Activated naive CD4-positive, alpha-beta T cell treated with anti-CD3 and anti-CD28 coated beads, Interleukin-2, amount 50 U/mL, for 24 hours (primary cell): ENCODE measurements at regions not wholly inside any gene's neighbourhood (a gene's known extent, or its start where the extent isn't known, plus 50 kb on each side); places are given as distances from the start of the nearest gene placed in this dataset.
"Not testable (repeated sequence)": the region's sequence is repeated elsewhere in the genome, so short reads cannot be mapped to it uniquely, and the experiment has no call there.

Source experiments
- H3K27ac Mint-ChIP-seq: one replicate; pipeline ENCODE4 v1.8.0; 2021; ENCODE audit warnings: mild to moderate bottlenecking, mixed read lengths
- H3K27me3 Mint-ChIP-seq: one replicate; pipeline ENCODE4 v1.8.0; 2021; ENCODE audit warnings: mixed read lengths
- H3K36me3 Mint-ChIP-seq: one replicate; pipeline ENCODE4 v1.8.0; 2021; ENCODE audit warnings: mixed read lengths
- H3K4me1 Mint-ChIP-seq: one replicate; pipeline ENCODE4 v1.8.0; 2021; ENCODE audit warnings: mixed read lengths
- H3K4me3 Mint-ChIP-seq: one replicate; pipeline ENCODE4 v1.8.0; 2021; ENCODE audit warnings: mild to moderate bottlenecking, mixed read lengths
- H3K9me3 Mint-ChIP-seq: one replicate; pipeline ENCODE4 v1.8.0; 2021; ENCODE audit warnings: mixed read lengths

DNA sequence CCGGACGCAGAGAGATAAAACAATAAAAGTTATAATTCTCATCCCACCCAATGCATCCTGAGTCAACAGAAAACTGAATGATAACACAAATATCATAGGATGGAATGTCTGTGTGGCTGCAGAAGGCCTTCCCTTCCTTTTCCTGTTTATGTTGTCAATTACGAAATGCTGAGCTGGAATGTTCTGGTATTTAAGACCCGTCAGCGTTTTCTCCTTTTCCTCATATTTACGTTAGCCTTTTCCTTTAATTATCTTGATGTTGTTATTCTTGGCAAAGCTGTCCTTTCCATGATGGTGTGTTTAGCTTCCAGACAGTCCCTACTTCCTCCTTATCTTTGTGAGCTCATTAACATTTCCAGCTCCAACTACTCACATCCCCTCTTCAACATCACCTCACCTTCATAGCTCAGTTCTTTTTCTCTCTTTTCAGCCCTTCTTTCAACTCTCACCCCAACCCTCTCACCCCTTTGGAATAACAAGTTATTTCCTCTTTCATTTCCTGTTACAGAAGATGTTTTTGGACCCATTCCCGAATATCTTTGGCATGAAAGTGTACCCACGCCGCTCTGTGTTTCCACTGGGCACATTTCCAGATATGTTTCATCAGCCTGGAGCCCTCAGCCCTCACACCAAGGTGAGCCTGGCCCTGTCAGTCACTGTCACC is 221.6 kb downstream of the NR2F1-AS1 start:
- Mint-ChIP-seq H3K36me3 (no peaks in the 10 kb centered on the region), H3K4me1 (no peaks in the 10 kb centered on the region), H3K27ac (no peak overlapping the region), H3K4me3 (no peak overlapping the region), H3K27me3 (no peaks in the 10 kb centered on the region), H3K9me3 (no peaks in the 10 kb centered on the region)

DNA sequence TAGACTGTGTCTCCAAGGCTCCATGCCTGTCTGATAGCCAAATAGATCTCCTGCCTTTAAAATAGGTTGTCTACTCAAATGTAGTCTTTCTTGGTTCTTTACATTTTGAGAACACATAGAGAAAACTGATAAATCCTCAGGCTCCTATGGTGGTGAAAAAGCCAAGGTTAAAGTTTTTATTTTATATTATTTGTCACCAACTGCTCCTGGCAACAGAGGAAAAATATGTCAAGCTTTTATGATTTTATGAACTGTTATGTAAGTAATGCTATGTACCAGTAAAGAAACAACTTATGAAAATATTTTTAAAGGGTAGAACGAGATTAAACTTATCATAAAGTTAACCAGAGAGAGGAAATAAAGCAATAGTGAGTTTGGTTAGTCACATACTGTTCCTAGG is 222.8 kb downstream of the NR2F1-AS1 start:
- Mint-ChIP-seq H3K4me1 (no peaks in the 10 kb centered on the region), H3K9me3 (no peaks in the 10 kb centered on the region), H3K27ac (no peak overlapping the region), H3K27me3 (no peaks in the 10 kb centered on the region), H3K36me3 (no peaks in the 10 kb centered on the region), H3K4me3 (no peak overlapping the region)

GRCh38 chr5:93357686-93358085 is 223.3 kb downstream of the NR2F1-AS1 start:
- H3K27ac Mint-ChIP-seq, result no peak overlapping the region
- no peaks in the 10 kb centered on the region for H3K9me3 Mint-ChIP-seq
- no peak overlapping the region for H3K4me3 Mint-ChIP-seq
- no peaks in the 10 kb centered on the region for H3K27me3 Mint-ChIP-seq
- H3K4me1 Mint-ChIP-seq, result no peaks in the 10 kb centered on the region
- no peaks in the 10 kb centered on the region for H3K36me3 Mint-ChIP-seq

DNA sequence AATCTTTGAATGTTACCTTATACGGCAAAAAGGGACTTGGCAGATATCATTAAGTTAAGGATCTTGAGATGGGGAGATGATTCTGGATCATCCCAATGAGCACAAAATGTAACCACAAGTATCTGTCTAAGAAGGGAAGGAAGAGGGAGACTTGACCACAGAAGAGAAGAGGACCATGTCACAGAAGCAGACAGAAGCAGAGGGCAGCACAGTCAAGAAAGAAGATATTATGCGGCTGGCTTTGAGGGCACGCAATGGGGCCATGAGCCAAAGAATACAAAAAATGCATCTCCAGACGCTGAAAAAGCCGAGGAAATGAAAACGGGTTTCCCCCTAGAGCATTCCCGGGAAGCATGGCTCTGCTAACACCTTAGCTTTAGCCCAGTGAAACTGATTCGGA is 225.3 kb downstream of the NR2F1-AS1 start:
- H3K9me3 Mint-ChIP-seq, result no peaks in the 10 kb centered on the region
- no peak overlapping the region for H3K4me3 Mint-ChIP-seq
- H3K36me3 Mint-ChIP-seq, result no peaks in the 10 kb centered on the region
- H3K27me3 Mint-ChIP-seq, result no peaks in the 10 kb centered on the region
- no peaks in the 10 kb centered on the region for H3K4me1 Mint-ChIP-seq
- no peak overlapping the region for H3K27ac Mint-ChIP-seq

- Mint-ChIP-seq H3K4me3 (no peak overlapping the region), H3K27ac (no peak overlapping the region)
Measured at GRCh38 chr5:93352186-93352585, 228.8 kb downstream of the NR2F1-AS1 start.

GRCh38 chr5:93349613-93350012 is 231.4 kb downstream of the NR2F1-AS1 start:
- Mint-ChIP-seq H3K27me3 (no peaks in the 10 kb centered on the region), H3K4me3 (no peak overlapping the region), H3K36me3 (no peaks in the 10 kb centered on the region), H3K27ac (no peak overlapping the region), H3K9me3 (no peaks in the 10 kb centered on the region), H3K4me1 (no peaks in the 10 kb centered on the region)

More at GRCh38 chr5:93352186-93352585, 228.8 kb downstream of the NR2F1-AS1 start:
- Mint-ChIP-seq H3K36me3 (no peaks in the 10 kb centered on the region), H3K9me3 (no peaks in the 10 kb centered on the region), H3K4me1 (no peaks in the 10 kb centered on the region), H3K27me3 (no peaks in the 10 kb centered on the region)

DNA sequence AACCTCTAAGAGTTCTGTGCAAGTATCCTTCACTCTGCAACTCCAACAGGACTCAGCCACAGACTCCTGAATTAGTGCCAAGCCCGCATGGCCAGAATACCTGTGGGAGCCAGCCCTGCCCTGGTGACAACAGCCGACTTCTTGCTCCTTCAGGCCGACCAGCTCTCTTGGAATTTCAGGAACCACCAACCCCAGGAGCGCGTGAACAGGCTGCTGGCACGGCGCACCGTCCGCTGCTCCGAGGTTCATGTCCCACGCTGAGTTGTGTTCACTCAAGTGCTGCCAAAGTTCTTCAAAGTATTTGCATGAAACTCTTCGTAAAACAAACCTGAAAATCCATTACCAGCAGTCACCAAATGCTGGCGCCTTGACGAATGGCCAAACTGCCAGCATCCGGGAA is 232.8 kb downstream of the NR2F1-AS1 start:
- Mint-ChIP-seq H3K27ac (no peak overlapping the region), H3K9me3 (no peaks in the 10 kb centered on the region), H3K4me1 (no peaks in the 10 kb centered on the region), H3K36me3 (no peaks in the 10 kb centered on the region), H3K27me3 (no peaks in the 10 kb centered on the region), H3K4me3 (no peak overlapping the region)

GRCh38 chr5:93346850-93347249 is 234.2 kb downstream of the NR2F1-AS1 start:
- not testable (repeated sequence) for H3K9me3 Mint-ChIP-seq, H3K27me3 Mint-ChIP-seq, H3K4me3 Mint-ChIP-seq, H3K4me1 Mint-ChIP-seq, H3K36me3 Mint-ChIP-seq
- H3K27ac Mint-ChIP-seq, result peak overlapping the region; percentile 21

GRCh38 chr5:93346301-93346700 is 234.7 kb downstream of the NR2F1-AS1 start:
- H3K27me3 Mint-ChIP-seq, result no peaks in the 10 kb centered on the region
- H3K4me3 Mint-ChIP-seq, result no peak overlapping the region
- H3K9me3 Mint-ChIP-seq, result no peaks in the 10 kb centered on the region
- no peak overlapping the region for H3K27ac Mint-ChIP-seq
- no peaks in the 10 kb centered on the region for H3K4me1 Mint-ChIP-seq
- no peaks in the 10 kb centered on the region for H3K36me3 Mint-ChIP-seq

GRCh38 chr5:93343570-93343969 is 237.4 kb downstream of the NR2F1-AS1 start:
- Mint-ChIP-seq H3K36me3 (no peaks in the 10 kb centered on the region), H3K4me1 (no peaks in the 10 kb centered on the region), H3K27ac (no peak overlapping the region), H3K4me3 (no peak overlapping the region), H3K9me3 (no peaks in the 10 kb centered on the region), H3K27me3 (no peaks in the 10 kb centered on the region)

DNA sequence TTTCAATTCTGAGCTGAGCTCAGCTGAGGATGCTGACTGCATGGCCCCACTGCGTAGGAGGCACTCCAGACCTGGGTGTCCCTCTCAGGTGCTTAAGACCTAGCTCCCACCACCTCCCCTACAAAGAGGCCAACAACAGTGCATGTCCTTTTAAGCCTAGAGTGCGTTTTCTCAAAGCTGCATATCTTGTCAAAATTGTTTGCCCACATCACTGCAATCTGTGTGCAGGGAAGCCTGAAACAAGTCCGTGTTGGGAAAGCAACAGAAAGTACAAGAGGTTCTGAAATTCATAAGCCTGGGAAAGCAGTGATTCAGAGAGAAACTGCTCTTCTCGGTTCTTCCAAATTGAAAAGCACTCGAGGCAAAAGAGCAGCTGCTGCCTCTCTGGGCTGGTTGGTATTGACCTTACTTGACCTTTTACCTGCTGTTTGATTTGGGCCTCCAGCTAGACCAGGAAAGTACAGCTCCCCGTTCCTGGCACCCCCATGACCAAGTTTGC is 238.4 kb downstream of the NR2F1-AS1 start:
- no peak overlapping the region for H3K4me3 Mint-ChIP-seq

DNA sequence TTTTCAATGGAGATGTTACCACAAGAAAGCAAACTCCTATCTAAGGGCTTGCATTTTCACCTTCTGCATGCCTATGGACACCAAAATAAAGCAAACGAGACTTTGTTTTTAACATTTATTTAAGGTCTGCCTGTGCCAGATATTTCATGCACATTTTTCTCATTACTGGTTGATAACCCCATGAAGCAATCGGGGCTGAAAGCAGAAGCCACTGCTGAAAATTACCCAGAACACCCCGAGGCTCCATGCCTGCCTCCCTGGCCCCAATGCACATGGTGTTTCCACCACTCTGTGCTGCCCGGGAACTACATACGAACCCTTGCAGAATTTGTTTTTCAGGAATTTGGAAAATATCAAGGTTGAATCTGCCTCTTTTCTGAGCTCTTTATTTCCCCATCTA is 240.1 kb downstream of the NR2F1-AS1 start:
- no peaks in the 10 kb centered on the region for H3K4me1 Mint-ChIP-seq
- H3K9me3 Mint-ChIP-seq, result no peaks in the 10 kb centered on the region
- no peaks in the 10 kb centered on the region for H3K27me3 Mint-ChIP-seq
- no peaks in the 10 kb centered on the region for H3K36me3 Mint-ChIP-seq
- no peak overlapping the region for H3K4me3 Mint-ChIP-seq
- H3K27ac Mint-ChIP-seq, result no peak overlapping the region

More for the DNA sequence above, 238.4 kb downstream of the NR2F1-AS1 start:
- Mint-ChIP-seq H3K36me3 (no peaks in the 10 kb centered on the region), H3K9me3 (no peaks in the 10 kb centered on the region), H3K27me3 (no peaks in the 10 kb centered on the region), H3K27ac (no peak overlapping the region), H3K4me1 (no peaks in the 10 kb centered on the region)

DNA sequence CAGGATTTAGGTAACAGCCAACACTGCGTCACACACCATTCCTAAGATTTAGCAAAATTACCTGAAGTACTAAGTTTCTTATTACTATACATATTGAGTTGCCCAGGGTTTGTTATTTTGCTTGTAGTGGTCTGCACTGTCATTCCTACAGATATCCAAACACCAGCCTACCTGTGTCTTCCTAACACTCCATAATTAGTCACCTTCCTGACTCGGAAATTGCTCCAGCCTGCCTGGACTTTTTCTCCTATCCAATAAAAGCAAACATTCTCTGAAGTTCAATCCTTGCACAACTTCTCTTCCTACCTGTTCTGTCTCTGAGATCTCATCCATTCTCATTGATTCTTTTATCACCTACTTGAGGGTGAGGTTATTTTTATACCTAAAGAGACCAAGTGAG is 243.9 kb downstream of the NR2F1-AS1 start:
- H3K4me3 Mint-ChIP-seq, result no peak overlapping the region
- no peaks in the 10 kb centered on the region for H3K27me3 Mint-ChIP-seq

GRCh38 chr5:93336330-93337110 is 244.5 kb downstream of the NR2F1-AS1 start:
- no peaks in the 10 kb centered on the region for H3K4me1 Mint-ChIP-seq
- H3K4me3 Mint-ChIP-seq, result no peak overlapping the region
- H3K27me3 Mint-ChIP-seq, result no peaks in the 10 kb centered on the region
- no peak overlapping the region for H3K27ac Mint-ChIP-seq
- H3K9me3 Mint-ChIP-seq, result no peaks in the 10 kb centered on the region
- no peaks in the 10 kb centered on the region for H3K36me3 Mint-ChIP-seq

More for the DNA sequence above, 243.9 kb downstream of the NR2F1-AS1 start:
- Mint-ChIP-seq H3K36me3 (no peaks in the 10 kb centered on the region), H3K27ac (no peak overlapping the region), H3K9me3 (no peaks in the 10 kb centered on the region), H3K4me1 (no peaks in the 10 kb centered on the region)

- Mint-ChIP-seq H3K36me3 (no peaks in the 10 kb centered on the region), H3K27me3 (no peaks in the 10 kb centered on the region), H3K27ac (no peak overlapping the region), H3K9me3 (no peaks in the 10 kb centered on the region), H3K4me1 (no peaks in the 10 kb centered on the region), H3K4me3 (no peak overlapping the region)
Measured at GRCh38 chr5:93331863-93332262, 249.2 kb downstream of the NR2F1-AS1 start.

DNA sequence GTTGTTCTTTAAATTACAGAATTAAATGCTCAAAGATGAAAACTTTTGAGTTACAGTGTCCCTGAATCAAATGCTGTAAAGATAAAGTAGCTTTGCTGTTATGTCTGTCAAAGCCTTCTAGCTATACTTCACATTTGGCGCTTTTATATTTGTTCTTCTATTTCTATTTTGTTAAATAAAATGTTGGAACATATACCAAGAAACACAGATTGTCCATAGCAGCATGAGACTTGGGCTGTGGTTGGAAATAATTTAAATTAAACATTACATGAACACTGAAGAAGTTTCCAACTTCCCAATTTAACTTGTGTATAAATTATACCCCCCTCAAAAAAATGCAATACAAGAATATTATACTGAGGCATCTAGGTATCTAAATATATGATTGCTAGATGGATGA is 249.8 kb downstream of the NR2F1-AS1 start:
- Mint-ChIP-seq H3K27ac (no peak overlapping the region), H3K4me3 (no peak overlapping the region), H3K36me3 (no peaks in the 10 kb centered on the region), H3K27me3 (peaks cover 2% of the 10 kb centered on the region), H3K9me3 (no peaks in the 10 kb centered on the region), H3K4me1 (no peaks in the 10 kb centered on the region)
